ENCODE measurements at regions not wholly inside any gene's neighbourhood (a gene's known extent, or its start where the extent isn't known, plus 50 kb on each side); places are given as distances from the start of the nearest gene placed in this dataset.

DNA sequence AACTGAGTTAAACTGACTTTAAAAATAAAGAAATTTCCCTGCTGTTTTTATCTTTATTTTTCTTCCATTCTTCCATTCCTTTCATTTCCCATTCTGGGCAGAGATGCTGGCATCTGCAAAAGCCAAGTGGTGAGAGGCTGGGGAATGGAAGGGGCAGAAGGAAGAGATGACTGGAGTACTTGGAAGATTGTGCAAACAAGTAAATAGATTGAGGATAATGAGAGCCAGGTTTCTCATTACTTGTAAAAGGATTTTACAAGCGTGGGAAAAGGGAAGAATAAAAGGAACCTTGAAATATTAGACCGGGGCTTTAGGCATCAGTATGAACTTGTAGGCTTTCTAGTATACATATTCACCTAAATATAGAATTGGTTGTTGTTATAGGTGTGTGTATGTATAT lies 341.2 kb downstream of the CAAP1 start:
- H3K4me3 ChIP-seq: no peak overlapping the region
- no peaks in the 10 kb centered on the region for H3K4me1 ChIP-seq
- H3K27me3 ChIP-seq: no peaks in the 10 kb centered on the region
- no peaks in the 10 kb centered on the region for H3K36me3 ChIP-seq (ENCODE audit: low read depth, missing control alignments)
- no peak overlapping the region for H3K27ac ChIP-seq
- no peak for DNase-seq
- WGBS, 2 donors: 71 to 84% methylated on average over 2 of the region's 2 CpGs
- intact Hi-C loops (cut with DNase I; ENCODE audit: low total_unique reads): no loop called here
- H3K9me3 ChIP-seq: no peaks in the 10 kb centered on the region
- TF ChIP-seq, protein P1, sequence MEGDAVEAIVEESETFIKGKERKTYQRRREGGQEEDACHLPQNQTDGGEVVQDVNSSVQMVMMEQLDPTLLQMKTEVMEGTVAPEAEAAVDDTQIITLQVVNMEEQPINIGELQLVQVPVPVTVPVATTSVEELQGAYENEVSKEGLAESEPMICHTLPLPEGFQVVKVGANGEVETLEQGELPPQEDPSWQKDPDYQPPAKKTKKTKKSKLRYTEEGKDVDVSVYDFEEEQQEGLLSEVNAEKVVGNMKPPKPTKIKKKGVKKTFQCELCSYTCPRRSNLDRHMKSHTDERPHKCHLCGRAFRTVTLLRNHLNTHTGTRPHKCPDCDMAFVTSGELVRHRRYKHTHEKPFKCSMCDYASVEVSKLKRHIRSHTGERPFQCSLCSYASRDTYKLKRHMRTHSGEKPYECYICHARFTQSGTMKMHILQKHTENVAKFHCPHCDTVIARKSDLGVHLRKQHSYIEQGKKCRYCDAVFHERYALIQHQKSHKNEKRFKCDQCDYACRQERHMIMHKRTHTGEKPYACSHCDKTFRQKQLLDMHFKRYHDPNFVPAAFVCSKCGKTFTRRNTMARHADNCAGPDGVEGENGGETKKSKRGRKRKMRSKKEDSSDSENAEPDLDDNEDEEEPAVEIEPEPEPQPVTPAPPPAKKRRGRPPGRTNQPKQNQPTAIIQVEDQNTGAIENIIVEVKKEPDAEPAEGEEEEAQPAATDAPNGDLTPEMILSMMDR (IDR thresholded peaks at IDR 0.05): no peak
- no peak for TF ChIP-seq POLR2A (IDR thresholded peaks at IDR 0.05)

DNA sequence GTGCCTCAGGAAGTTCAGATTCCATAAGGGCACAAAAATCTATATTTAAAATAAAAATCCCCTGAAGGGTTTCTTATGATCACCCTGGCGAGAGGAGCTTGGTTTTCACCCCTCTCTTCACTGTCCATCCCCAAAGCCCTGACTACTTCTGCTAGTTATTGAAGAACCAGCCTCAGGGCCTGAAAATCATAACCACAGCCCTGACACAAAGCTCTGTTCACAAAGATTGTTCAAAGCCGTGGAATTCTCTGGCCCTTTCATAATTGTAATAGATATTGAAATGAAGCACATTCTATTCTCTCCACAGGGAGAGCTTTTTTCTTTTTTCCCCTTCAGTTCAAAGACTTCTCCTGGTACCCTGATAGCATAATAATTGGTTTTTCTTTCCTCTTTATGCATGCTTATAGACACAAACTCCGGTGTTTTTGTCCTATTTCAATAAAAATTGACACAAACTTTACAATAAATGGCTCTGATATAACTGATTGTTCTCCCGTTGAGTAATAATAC lies 343.8 kb downstream of the CAAP1 start:
- no peaks in the 10 kb centered on the region for H3K36me3 ChIP-seq (ENCODE audit: low read depth, missing control alignments)
- 81 to 88% methylated on average over 4 of the region's 4 CpGs for WGBS, 2 donors
- H3K9me3 ChIP-seq: no peaks in the 10 kb centered on the region
- H3K4me1 ChIP-seq: no peaks in the 10 kb centered on the region
- H3K27me3 ChIP-seq: no peaks in the 10 kb centered on the region
- no peak overlapping the region for H3K4me3 ChIP-seq
- no peak for TF ChIP-seq POLR2A (IDR thresholded peaks at IDR 0.05)
- no peak for DNase-seq
- intact Hi-C loops (cut with DNase I; ENCODE audit: low total_unique reads): no loop called here
- H3K27ac ChIP-seq: no peak overlapping the region

DNA sequence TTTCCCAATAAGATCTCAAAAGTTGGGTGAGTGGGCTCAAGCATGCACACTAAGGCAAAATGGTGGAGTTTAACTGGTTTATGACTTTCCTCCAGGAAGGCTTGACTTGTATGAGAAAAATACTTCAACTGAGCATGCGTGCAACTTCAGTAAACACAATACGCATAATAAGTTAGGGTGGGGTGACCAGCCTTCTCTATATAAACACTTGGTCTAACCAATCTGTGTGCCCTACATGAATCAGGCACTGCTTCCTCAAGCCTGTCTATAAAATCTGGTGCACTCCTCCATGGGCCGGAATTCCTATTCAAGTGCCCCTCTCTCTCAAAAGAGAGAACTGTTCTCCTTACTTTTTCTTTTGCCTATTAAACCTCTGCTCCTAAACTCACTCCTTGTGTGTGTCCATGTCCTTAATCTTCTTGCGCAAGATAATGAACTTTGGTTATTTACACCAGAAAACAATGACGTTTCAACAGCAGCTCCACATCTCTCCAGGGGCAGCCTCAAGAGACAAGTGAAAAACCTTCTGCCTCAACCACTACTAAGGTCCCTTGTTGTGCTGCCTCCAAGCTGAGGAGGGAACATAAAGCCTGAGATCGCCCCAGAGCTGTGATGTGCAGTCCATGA lies 352.6 kb downstream of the CAAP1 start:
- H3K27me3 ChIP-seq: no peaks in the 10 kb centered on the region
- 77 to 82% methylated on average over 6 of the region's 6 CpGs for WGBS, 2 donors
- no peak for TF ChIP-seq POLR2A (IDR thresholded peaks at IDR 0.05)
- TF ChIP-seq, protein P1 (IDR thresholded peaks at IDR 0.05): no peak
- H3K4me3 ChIP-seq: no peak overlapping the region
- DNase-seq: no peak
- H3K27ac ChIP-seq: no peak overlapping the region
- H3K36me3 ChIP-seq (ENCODE audit: low read depth, missing control alignments): no peaks in the 10 kb centered on the region
- H3K9me3 ChIP-seq: no peaks in the 10 kb centered on the region
- intact Hi-C loops (cut with DNase I; ENCODE audit: low total_unique reads): no loop called here
- no peaks in the 10 kb centered on the region for H3K4me1 ChIP-seq

DNA sequence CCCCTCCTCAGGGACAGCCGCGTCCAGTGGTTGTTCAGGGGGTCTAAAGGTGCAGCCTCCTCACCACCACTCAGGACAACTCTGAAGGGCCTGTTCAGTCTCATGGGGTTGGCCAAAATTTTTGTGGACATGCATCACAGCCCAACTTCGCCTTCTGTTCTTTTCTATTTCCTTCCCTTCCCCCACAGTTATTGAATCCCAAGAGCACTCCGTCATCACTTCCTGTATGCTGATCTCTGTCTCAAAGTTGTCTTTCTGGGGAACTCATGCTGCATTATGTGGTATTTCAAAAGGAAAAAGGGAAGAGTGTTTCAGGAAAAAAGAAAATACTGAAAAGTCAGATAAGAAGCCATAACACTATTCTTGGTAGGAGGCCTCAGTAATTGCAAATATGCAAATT lies 355.4 kb downstream of the CAAP1 start:
- no peak for DNase-seq
- H3K4me1 ChIP-seq: no peaks in the 10 kb centered on the region
- WGBS, 2 donors: 74 to 92% methylated on average over 4 of the region's 4 CpGs
- no peaks in the 10 kb centered on the region for H3K9me3 ChIP-seq
- H3K4me3 ChIP-seq: no peak overlapping the region
- no peak overlapping the region for H3K27ac ChIP-seq
- TF ChIP-seq POLR2A (IDR thresholded peaks at IDR 0.05): no peak
- TF ChIP-seq, protein P1 (IDR thresholded peaks at IDR 0.05): no peak
- no peaks in the 10 kb centered on the region for H3K27me3 ChIP-seq
- intact Hi-C loops (cut with DNase I; ENCODE audit: low total_unique reads): no loop called here
- no peaks in the 10 kb centered on the region for H3K36me3 ChIP-seq (ENCODE audit: low read depth, missing control alignments)

DNA sequence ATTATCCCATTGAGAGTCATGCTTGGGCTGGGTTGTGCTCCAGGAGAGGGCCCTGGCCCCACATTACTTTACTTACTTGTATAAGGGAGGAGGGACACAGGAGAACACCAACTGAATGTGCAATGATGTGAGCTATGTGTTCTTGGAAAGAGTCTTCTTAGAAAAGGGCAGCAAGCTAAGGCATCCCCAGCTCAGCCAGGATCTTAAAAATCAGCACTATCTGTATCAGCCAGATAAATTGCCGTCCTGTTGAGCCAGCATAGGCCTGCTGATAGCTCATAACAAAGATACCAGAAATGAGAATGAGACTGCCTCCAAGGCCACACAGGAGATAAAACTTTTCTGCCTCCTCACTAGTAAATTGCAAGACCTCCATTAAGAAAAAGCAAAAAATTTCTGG lies 357.5 kb downstream of the CAAP1 start:
- Histone ChIP-seq H3K27me3 (no peaks in the 10 kb centered on the region), H3K27ac (no peak overlapping the region), H3K4me1 (no peaks in the 10 kb centered on the region), H3K36me3 (ENCODE audit: low read depth, missing control alignments) (no peaks in the 10 kb centered on the region), H3K9me3 (no peaks in the 10 kb centered on the region), H3K4me3 (no peak overlapping the region)
- intact Hi-C loops (cut with DNase I; ENCODE audit: low total_unique reads): no loop called here
- no peak for TF ChIP-seq POLR2A (IDR thresholded peaks at IDR 0.05)
- TF ChIP-seq, protein P1 (IDR thresholded peaks at IDR 0.05): no peak
- 17 to 41% methylated on average over 1 of the region's 1 CpG for WGBS, 2 donors
- no peak for DNase-seq

All from testis (tissue), 2 donors.